Activated naive CD8-positive, alpha-beta T cell treated with anti-CD3 and anti-CD28 coated beads, Interleukin-2, amount 50 U/mL, for 24 hours (primary cell): ENCODE measurements at regions not wholly inside any gene's neighbourhood (a gene's known extent, or its start where the extent isn't known, plus 50 kb on each side); places are given as distances from the start of the nearest gene placed in this dataset.

Source experiments
- ATAC-seq: fragments of 150-1000 bp; cut with Tn5 transposase; one replicate; pipeline ENCODE4 v1.10.0; 2021
- DNase-seq: peaks from one replicate; pipeline ENCODE4 v3.0.0; 2021
- H3K27ac Mint-ChIP-seq: one replicate; pipeline ENCODE4 v1.8.0; 2021; ENCODE audit warnings: mild to moderate bottlenecking, mixed read lengths
- H3K27me3 Mint-ChIP-seq: one replicate; pipeline ENCODE4 v1.8.0; 2021; ENCODE audit warnings: mixed read lengths
- H3K36me3 Mint-ChIP-seq: one replicate; pipeline ENCODE4 v1.8.0; 2021; ENCODE audit warnings: low read depth, mixed read lengths
- H3K4me1 Mint-ChIP-seq: one replicate; pipeline ENCODE4 v1.8.0; 2021; ENCODE audit warnings: mixed read lengths
- H3K4me3 Mint-ChIP-seq: one replicate; pipeline ENCODE4 v1.8.0; 2021; ENCODE audit warnings: mild to moderate bottlenecking, moderate library complexity, mixed read lengths
- H3K9me3 Mint-ChIP-seq: one replicate; pipeline ENCODE4 v1.8.0; 2021; ENCODE audit warnings: mixed read lengths

- Mint-ChIP-seq H3K27me3 (no peaks in the 10 kb centered on the region), H3K4me3 (no peak overlapping the region), H3K36me3 (no peaks in the 10 kb centered on the region), H3K9me3 (peaks cover 8% of the 10 kb centered on the region), H3K27ac (no peak overlapping the region), H3K4me1 (no peaks in the 10 kb centered on the region)
- ATAC-seq (no peak), DNase-seq (no peak)
Measured at GRCh38 chr1:177333936-177334595, 163.3 kb downstream of the BRINP2 start.
